GM19463 (cell line): ENCODE measurements at regions not wholly inside any gene's neighbourhood (a gene's known extent, or its start where the extent isn't known, plus 50 kb on each side); places are given as distances from the start of the nearest gene placed in this dataset.
"Not testable (repeated sequence)": the region's sequence is repeated elsewhere in the genome, so short reads cannot be mapped to it uniquely, and the experiment has no call there.

ENCODE experiments used
- ATAC-seq: cut with Tn5 transposase; IDR thresholded peaks from one replicate; pipeline ENCODE4 v1.9.1; 2021; ENCODE audit warnings: mild to moderate bottlenecking, moderate library complexity; ENCODE audit not compliant: unreplicated experiment

DNA sequence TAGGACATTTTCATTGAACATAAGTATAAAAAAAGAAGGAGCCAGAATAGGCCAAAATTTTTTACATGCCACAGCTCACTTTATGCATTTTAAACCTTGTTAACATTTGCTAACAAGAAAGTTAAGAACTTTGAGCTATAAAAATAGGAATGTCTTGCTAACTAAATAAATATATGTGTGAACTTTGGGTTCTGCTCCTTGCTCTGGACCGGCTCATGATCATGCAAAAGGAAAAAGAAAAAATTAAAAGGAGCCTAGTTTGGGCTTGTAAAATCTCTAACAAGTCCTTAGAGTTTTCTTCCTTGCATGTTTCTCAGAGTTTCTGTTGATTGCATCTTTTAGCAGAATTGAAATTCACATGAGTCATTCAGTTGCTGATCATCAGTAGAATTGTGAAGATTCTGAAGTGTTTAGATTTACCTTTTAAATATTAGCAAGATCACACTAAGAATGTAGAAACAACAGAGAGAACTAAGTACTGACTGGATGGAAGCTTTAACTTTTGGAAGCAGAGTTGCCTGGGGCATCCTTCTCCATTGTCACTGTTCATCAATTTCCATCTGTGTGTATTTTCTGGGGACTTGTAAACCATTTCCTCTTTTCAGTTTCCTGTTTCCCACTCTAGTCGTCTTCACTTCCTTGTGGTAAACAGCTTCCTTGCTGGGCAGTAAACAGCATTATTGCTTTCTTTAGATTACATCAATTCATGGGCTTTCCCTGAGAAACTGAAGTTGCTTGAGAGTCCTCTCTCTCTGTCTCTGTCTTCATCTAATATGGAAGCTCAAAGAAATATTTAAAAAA, 458.4 kb upstream of the BTBD3 start:
- ATAC-seq = no peak

DNA sequence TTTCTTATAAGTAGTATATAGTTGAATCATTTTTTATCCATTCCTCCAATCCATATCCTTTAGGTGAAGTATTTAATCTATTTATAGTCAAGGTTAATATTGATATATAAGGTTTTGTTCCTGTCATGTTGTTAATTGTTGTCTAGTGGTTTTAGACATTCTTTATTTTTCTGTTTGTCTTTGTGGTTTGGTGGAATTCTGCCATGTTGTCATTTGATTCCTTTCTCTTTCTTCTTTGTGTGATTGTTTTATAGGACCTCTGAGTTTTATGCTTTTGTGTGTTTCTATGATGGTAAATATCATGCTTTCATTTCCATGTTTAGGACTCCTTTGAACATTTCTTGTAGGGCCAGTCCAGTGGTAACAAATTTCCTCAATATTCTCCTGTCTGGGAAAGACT, 450.3 kb upstream of the BTBD3 start:
- no peak for ATAC-seq

DNA sequence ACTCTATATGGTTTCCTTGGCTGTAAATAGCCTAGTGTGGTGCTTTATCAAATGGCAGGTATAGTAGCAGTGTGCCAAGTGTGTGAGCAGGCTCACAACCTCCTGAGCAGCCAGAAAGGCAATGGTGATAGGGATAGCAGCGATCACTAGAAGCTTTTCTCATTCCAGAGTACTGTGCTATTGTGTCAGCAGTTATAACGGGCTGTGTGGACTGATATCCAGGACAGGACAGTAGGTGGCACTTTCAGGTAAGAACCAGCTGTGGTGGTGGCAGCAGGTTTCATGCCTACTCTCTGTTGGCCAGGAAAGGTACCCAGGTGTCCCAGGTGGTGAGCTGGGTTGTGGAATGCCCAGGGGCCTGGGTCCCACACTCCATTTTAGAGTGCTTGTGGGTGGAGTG, 448.8 kb upstream of the BTBD3 start:
- ATAC-seq = no peak

DNA sequence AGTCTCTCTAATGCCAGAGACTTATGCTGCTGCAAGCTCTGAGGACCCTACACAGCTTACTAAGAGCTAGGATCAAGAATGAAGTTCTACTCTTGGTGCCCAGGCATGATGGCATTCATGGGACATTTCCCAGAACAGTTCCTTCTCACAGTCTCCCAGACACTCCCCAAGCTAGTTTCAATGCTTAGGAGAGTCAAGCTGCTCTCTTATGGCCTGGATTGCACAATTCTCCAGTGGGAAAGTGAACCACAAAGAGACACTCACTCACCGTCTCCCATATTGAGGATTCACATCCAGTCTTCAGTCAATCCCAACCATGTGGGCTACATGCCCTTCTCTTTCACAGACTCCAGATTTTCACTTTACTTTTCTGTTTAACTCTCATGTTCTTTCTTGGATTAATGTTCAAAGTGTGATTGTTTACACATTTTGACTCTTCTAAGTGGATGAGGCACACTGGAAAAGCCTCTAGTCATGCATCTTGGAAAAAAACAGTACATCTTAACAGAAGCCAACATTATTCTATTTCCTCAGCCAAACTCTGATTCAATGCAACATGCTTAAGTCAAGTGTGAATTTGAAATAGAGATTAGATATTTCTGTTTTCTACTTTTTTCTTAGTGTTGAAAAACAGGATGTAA, 447.8 kb upstream of the BTBD3 start:
- ATAC-seq = no peak

DNA sequence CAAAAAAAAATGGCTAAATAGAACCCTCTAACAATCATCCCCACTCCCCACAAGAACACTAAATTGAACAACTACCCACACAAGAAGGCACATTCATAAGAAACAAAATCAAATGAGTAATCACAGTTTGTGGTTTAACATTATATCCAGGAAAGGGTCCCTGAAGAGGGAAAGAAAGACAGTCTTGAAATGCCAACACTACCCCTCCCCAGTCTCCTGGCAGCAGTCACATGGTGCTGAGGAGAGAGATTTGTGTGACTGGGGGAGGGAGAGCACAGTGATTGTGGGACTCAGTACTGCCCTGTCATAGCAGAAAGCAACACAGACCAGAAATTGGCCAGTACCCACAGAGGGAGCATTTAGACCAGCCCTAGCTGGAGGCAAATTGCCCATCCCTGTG, 443.7 kb upstream of the BTBD3 start:
- ATAC-seq = no peak

DNA sequence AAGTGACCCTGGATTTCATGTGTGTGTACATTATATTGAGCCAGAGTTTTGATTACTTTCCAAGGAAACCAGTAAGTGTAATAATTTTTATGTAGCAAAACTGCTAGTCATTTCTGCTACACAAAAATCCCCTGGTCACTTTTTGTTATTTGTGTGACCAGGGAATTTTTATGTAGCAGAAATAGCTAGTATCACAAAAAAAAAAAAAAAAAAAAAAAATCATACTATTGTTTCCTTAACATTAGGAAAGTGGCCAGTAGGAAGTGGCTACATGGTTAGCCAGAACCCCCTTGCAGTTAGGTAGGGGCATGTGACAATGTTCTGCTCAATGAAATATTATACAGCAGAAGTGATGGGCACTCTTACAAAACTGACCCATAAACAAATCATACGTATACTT, 434.0 kb upstream of the BTBD3 start:
- ATAC-seq = no peak

DNA sequence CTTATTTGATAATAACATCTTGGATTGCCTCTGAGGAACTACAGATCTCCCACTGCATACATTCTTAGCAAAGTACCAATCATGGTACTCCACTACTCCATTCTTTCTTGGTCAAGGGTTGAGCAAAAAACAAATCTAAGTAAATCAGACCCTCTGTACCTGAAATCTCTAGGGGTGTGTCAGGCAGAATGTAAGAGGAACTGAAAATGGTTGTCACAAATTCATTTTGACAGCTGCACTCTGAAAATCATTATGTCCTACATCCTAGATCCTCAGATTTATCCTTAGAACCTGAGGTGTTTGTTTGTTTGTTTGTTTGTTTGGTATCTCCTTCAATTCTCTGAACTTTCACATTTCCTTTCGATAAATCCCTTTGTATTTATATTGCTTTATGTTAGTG, 433.2 kb upstream of the BTBD3 start:
- no peak for ATAC-seq

DNA sequence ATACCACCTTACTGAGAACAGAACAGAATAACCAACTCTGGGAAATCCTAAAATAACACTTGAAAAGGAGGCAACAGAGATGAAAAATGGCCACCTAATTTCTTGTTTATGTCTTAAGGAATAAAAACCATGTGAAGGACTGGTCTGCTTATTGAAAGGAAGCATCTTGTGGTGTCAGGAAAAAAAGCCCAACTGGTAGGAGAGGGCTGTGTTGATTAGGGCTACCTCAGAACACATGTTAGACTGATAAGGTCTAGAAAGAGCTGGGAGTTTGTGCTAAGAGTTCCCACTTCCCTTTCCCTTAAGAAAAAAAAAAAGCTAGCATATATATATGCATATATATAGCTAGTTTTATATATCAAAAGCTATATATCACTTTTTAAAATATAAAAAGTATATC, 425.3 kb upstream of the BTBD3 start:
- ATAC-seq = no peak

DNA sequence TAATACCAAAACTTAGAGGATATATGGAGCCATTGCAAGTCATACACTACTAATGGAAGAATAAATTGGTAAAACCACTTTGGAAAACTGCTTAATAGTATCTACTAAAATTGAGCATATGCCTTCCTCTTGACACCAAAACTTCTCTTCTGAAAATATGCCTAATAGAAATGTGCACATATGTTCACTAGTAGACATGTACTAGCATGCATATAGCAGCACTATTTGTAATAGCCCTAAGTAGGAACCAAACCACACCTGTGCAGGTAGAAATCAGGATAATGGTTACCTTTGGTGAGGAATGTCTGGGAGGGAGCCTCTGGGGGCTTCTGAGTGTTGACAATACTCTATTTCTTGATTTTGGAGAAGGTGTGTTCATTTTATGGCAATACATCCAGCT, 424.8 kb upstream of the BTBD3 start:
- no peak for ATAC-seq

DNA sequence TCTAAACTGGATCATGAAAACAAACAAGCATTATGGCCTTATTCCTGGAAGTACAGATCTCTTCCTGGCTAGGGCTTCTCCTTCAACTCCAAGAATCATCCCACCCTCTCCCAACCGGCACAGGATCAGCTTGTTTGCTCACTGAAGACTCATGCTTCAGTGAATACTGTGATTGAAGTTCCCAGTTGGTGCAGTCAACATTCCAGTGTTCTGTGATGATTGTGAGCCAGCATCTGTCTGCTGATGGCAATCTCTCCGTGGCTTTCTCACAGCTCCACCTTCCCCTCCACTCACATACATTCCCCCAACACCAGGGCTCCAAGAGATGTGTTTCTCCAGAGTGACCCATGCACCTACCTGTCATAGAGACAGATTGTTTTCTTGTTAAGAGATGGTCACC, 421.3 kb upstream of the BTBD3 start:
- no peak for ATAC-seq

DNA sequence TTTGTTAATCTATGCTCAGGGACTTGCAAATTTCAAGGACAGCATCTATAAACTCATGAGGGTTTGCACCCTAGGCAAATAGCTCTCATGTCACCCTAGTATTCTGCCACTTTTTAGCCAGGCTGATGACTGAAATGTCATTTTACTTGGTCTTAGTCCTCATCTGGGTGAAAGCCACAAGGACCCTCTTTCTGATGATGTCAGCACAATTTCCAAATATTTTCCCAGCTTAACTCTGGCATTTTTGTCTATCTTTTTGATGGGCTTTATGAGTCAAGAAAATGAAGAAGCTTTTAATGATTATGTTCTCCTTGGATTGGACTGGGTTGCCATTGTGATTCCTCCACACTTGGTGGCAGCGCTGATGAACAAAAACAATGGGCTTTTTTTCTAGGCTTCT, 420.1 kb upstream of the BTBD3 start:
- ATAC-seq = no peak

DNA sequence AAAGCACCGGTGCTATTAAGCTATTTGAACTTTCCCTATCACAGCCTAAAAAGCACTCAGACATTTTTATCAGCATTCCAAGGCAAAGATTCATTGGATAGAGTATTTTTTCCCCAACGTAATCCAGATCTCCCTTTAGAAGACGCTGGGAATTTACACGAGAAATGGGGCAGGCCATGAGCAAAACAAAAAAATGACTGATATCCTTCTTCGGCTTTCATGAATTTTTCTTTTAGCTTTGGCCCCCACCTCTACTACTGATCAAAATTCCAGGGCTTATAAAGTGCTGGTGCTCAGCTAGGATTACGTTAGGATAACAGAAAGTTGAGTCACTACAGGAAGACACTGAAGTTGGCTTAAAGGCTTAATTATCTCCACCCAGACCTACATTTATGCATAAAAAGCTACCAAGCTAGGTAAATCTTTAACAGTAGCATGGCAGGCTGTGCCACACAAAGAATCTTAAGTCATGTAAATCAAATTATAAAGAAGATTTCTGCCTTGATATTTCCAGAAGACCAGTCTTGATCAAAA, 418.5 kb upstream of the BTBD3 start:
- no peak for ATAC-seq

DNA sequence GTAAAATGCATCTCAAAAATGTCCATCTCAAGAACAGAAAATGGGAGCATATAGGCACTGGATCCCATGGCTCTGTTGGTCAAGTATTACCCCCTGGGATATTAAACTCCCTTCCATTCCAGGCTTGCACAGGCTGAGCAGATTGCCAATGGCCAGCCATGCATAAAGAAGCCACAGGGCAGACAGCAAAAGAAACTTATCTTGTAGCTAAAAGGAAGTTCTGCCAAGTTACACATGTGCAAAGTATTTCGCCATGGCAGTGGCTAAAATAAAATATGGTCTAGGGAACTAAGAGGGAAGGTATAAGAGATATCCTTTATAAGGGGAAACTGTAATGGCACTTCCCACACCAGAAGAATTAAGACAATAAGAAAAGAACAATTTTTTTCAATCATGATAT, 415.6 kb upstream of the BTBD3 start:
- ATAC-seq = no peak

DNA sequence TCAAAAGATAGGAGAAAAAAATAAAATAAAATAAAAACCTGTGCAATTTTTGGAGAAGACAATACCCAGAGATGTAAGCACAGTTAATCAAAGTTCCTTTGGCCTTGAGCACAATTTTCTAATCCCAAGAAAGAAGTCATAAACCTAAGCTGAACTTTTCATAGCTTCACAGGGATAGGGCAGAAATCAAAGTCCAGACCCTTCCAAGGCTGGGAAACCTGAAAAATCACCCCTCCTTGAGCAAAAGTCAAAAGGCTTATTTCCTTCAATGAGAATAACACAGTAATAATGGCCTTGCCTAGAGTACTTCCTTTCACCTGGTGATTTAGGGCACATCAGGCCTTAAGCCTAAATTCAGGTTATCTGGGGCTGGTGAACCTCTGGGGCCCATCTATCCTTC, 415.0 kb upstream of the BTBD3 start:
- ATAC-seq = no peak

DNA sequence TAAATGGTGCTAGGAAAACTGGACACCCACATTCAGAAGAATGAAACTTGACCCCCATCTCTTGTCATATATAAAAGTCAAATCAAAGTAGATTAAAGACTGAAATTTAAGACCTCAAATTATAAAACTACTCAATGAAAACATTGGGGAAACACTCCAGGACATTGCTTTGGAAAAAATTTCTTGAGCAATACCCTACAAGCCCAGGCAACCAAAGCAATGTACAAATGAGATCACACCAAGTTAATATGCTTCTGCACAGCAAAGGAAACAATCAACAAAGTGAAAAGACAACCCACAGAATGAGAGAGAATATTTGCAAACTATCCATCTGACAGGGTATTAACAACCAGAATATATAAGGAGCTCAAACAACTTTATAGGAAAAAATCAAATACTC, 407.9 kb upstream of the BTBD3 start:
- ATAC-seq = no peak

DNA sequence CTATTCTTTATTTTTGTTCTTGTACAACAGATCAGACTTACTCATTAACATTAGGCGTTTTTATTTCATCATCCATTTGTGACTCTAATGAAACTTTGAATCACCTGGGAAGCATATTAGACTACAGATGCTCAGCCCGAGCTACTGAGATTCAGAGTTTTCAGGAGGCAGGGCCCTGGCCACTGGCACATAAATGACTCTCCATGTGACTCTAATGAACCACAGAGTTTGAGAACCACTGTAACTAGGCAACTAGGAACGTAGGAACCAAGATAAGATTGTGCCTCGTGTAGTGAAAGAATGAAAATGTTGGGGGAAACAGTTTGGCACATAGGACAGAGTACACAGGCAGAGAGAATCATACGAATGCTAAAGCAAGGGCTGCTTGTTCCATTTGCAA, 405.9 kb upstream of the BTBD3 start:
- no peak for ATAC-seq

DNA sequence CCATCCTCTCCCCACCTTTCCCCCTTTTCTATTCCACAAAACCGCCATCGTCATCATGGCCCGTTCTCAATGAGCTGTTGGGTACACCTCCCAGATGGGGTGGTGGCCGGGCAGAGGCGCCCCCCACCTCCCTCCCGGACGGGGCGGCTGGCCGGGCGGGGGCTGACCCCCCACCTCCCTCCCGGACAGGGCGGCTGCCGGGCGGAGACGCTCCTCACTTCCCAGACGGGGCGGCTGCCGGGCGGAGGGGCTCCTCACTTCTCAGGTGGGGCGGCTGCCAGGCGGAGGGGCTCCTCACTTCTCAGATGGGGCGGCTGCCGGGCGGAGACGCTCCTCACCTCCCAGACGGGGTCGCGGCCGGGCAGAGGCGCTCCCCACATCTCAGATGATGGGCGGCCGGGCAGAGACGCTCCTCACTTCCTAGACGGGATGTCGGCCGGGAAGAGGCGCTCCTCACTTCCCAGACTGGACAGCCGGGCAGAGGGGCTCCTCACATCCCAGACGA, 404.4 kb upstream of the BTBD3 start:
- not testable (repeated sequence) for ATAC-seq

DNA sequence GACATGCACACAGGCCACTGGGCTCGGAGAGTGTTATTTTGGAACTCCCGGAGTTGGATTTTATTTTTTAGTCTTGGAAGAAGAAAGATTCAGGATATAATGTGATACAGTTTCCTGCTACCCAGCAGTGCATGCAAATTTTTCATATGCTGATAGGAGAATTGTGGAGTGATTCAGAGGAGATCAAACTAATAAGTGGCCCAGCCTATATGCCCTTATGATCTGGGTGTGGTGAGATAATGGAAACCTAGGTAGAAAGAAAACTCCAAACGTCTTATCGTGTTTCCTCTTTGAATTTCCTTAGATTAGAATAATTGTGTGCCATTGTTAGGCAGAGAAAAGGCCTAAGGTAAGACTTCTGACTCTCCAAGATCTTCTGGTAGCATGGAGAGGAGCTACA, 401.2 kb upstream of the BTBD3 start:
- no peak for ATAC-seq

DNA sequence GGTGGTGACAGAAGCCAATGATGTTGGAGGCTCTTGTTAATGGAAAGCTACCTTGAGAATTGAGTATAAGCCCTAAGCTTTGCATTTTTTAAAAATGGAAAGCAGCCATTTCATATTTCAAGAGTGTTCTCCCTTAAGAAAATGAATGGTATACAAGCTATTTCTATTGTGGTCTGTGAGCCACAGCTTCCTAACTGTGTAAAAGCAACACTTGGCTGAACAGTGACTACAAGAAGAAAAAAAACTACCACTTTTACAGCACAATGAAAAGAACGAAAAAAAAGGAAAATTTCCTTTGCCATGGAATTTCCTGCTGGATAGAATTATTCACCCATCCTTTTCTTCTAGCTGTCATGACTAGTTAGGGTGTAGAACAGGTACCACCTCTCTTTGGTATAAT, 397.1 kb upstream of the BTBD3 start:
- ATAC-seq = no peak

DNA sequence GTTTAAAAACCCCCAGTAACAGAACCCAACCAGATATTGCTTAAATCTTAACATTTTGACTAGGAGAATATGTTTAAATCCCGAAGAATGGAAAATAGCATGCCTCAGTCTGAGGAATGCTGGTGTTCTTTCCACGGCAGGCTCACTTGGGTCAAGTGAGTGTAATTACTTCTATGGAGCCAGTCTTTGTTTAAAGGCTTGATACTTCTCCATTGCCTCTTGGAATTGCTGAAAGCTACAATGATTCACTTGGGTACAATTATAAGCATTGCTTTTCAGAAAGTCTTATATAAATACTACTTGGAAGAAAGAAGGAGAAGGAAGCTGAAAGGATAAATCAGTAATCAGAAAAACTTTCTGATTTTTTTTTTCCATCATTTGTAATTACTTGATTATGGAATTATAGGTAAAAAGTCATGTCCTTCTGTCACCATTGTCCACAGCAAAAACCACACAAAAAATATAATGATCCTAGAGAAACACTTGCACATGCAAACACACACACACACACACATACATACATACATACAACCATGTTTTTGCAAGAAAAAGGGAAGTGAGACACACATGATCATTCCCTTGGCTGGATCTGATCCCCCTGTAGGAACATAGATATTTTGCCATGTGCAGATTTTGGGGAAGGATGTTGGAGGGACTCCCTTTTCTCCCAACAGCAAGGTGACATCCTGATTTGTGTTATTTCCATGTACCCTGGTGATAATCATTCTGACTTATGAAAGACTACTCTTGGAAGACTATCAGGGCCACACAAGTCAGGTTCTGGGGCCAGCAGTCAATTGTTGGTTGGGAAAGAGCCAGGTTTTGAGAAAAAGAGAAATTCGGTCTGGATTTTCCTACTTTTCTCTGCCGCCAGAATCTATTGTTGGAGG, 396.0 kb upstream of the BTBD3 start:
- ATAC-seq = no peak

DNA sequence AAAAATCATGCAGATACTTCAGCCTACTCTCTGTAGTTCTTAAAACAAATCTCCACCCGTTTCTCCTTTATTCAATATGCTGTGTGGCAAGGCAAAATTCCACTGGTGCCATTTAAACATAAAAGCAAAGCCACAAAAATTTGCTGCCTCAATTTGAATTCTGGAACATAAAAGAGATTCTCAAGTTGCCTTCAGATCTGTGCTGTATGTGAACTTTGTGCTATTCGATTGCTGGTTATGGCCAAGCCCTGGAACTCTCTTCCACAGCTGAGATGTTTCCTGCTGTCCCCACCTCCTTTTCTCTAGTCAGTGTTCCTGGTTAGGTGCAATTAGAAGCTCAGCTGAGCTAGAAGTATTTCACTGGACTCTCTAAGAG, 395.3 kb upstream of the BTBD3 start:
- ATAC-seq = no peak
